ENCODE measurements at regions not wholly inside any gene's neighbourhood (a gene's known extent, or its start where the extent isn't known, plus 50 kb on each side); places are given as distances from the start of the nearest gene placed in this dataset.

GRCh38 chr6:170132561-170132991 lies 158.3 kb downstream of the DLL1 start:
- no peaks in the 10 kb centered on the region for H3K27me3 ChIP-seq (ENCODE audit: insufficient read depth)
- peaks cover 0 to 19% of the 10 kb centered on the region in 2 experiments; a peak in 1 of 4 replicates for H3K4me1 ChIP-seq (ENCODE audit: control insufficient read depth in 1 of 2, insufficient read depth in 2 of 2, low read depth in 1 of 2, low read length in 1 of 2)
- H3K9me3 ChIP-seq, result no peaks in the 10 kb centered on the region
- no peak overlapping the region for H3K4me3 ChIP-seq (ENCODE audit: low read depth in 2 of 2, low read length in 1 of 2)
- DNase-seq, result no peak
- POLR2A ChIA-PET, result no interaction called here
- 73% methylated on average over 3 of the region's 10 CpGs for WGBS (ENCODE audit: low lambda C conversion rate)
- H3K4me2 ChIP-seq, result no peak overlapping the region
- no peaks in the 10 kb centered on the region for H3K36me3 ChIP-seq (replicated peaks in 1 of 2; ENCODE audit: control insufficient read depth in 1 of 2, insufficient read depth in 2 of 2, low read length in 1 of 2)
- no peaks in the 10 kb centered on the region for H4K20me1 ChIP-seq (ENCODE audit: insufficient read depth)
- H3K9ac ChIP-seq, result no peak overlapping the region
- H3K79me2 ChIP-seq (ENCODE audit: insufficient read depth), result no peaks in the 10 kb centered on the region
- CTCF ChIA-PET, result no interaction called here
- no peak overlapping the region for H3K27ac ChIP-seq (ENCODE audit: low read depth in 2 of 2, low read length in 1 of 2)
- TF ChIP-seq FOXM1 (IDR thresholded peaks at IDR 0.05; ENCODE audit: low read depth) (no peak), POLR2AphosphoS5 (IDR thresholded peaks at IDR 0.05; ENCODE audit: low read depth, low read length) (no peak), IRF3 (IDR thresholded peaks at IDR 0.05; ENCODE audit: low read depth, low read length) (no peak), YY1 (IDR thresholded peaks at IDR 0.05; ENCODE audit: low read depth) (no peak), FOXJ3 (CRISPR knock-in tag; IDR thresholded peaks at IDR 0.05) (no peak), ELF1 (IDR thresholded peaks at IDR 0.05) (no peak), JUND (IDR thresholded peaks at IDR 0.05) (no peak), PBX3 (IDR thresholded peaks at IDR 0.05) (no peak), EP300 (IDR thresholded peaks at IDR 0.05; ENCODE audit: borderline replicate concordance in 1 of 2, low read depth in 1 of 2, low read length in 1 of 2) (no peak), RCOR1 (IDR thresholded peaks at IDR 0.05; ENCODE audit: low read length) (no peak), MEF2A (IDR thresholded peaks at IDR 0.05; ENCODE audit: borderline replicate concordance, low read depth) (no peak), NRF1 (IDR thresholded peaks at IDR 0.05; ENCODE audit: low read depth, low read length) (no peak)
- no peaks in the 10 kb centered on the region for H3F3A ChIP-seq (replicated peaks; ENCODE audit: insufficient read depth)
- H3K9me2 ChIP-seq, result no peaks in the 10 kb centered on the region
- H2AFZ ChIP-seq (ENCODE audit: low read depth), result no peak overlapping the region

GRCh38 chr6:170132011-170132521 lies 158.8 kb downstream of the DLL1 start:
- H3K79me2 ChIP-seq (ENCODE audit: insufficient read depth), result no peaks in the 10 kb centered on the region
- H3F3A ChIP-seq (replicated peaks; ENCODE audit: insufficient read depth), result no peaks in the 10 kb centered on the region
- ChIA-PET CTCF (no interaction called here), POLR2A (no interaction called here)
- H3K4me3 ChIP-seq (ENCODE audit: low read depth in 2 of 2, low read length in 1 of 2), result no peak overlapping the region
- H3K9me2 ChIP-seq, result no peaks in the 10 kb centered on the region
- no peaks in the 10 kb centered on the region for H3K36me3 ChIP-seq (replicated peaks in 1 of 2; ENCODE audit: control insufficient read depth in 1 of 2, insufficient read depth in 2 of 2, low read length in 1 of 2)
- H3K9ac ChIP-seq, result no peak overlapping the region
- WGBS (ENCODE audit: low lambda C conversion rate), result 39% methylated on average over 10 of the region's 11 CpGs
- H3K4me1 ChIP-seq (ENCODE audit: control insufficient read depth in 1 of 2, insufficient read depth in 2 of 2, low read depth in 1 of 2, low read length in 1 of 2), result peaks cover 0 to 19% of the 10 kb centered on the region in 2 experiments; a peak in 1 of 4 replicates
- no peak overlapping the region for H3K4me2 ChIP-seq
- no peak overlapping the region for H3K27ac ChIP-seq (ENCODE audit: low read depth in 2 of 2, low read length in 1 of 2)
- H3K27me3 ChIP-seq (ENCODE audit: insufficient read depth), result no peaks in the 10 kb centered on the region
- H3K9me3 ChIP-seq, result no peaks in the 10 kb centered on the region
- no peak overlapping the region for H2AFZ ChIP-seq (ENCODE audit: low read depth)
- H4K20me1 ChIP-seq (ENCODE audit: insufficient read depth), result no peaks in the 10 kb centered on the region
- TF ChIP-seq PBX3 (IDR thresholded peaks at IDR 0.05) (no peak), GATA2 (CRISPR knock-in tag; IDR thresholded peaks at IDR 0.05) (no peak), USF2 (IDR thresholded peaks at IDR 0.05; ENCODE audit: borderline replicate concordance, low read depth, low read length) (no peak), CHD2 (IDR thresholded peaks at IDR 0.05; ENCODE audit: low read length, partially characterized antibody) (no peak), SMC3 (IDR thresholded peaks at IDR 0.05; ENCODE audit: low read depth, low read length) (no peak), POLR2AphosphoS5 (IDR thresholded peaks at IDR 0.05; ENCODE audit: low read depth, low read length) (no peak), MXI1 (IDR thresholded peaks at IDR 0.05; ENCODE audit: low read depth, low read length) (no peak)
- no peak for DNase-seq

All from SK-N-SH (cell line).